HS-27A (cell line): ENCODE measurements at regions not wholly inside any gene's neighbourhood (a gene's known extent, or its start where the extent isn't known, plus 50 kb on each side); places are given as distances from the start of the nearest gene placed in this dataset.

Experiments used
- DNase-seq: peaks from one replicate; pipeline ENCODE4 v3.0.0-alpha.2; 2012; ENCODE audit warnings: low read depth, missing footprints

- DNase-seq: no peak
Observed at GRCh38 chrX:68927178-68927577, 98.4 kb downstream of the EFNB1 start.

DNA sequence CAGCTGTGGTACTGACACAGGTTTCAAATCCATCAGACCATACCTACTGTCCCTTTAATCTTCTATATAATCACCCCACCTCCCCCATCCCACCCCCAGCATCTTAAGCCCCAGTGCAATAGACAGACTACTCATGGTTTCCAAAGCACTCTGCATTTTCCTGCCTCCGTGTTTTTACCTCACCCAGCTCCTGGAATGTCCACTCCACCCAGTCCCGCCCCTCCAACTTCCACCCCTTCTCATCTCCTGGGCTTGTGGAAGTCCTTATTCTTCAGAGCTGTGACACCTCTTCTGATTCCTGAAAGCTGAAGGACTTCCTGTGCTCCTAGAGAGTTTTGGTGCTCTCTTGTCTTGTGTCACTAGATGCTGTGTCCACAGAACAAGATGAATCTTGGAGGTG lies 94.3 kb downstream of the EFNB1 start:
- DNase-seq: no peak

DNA sequence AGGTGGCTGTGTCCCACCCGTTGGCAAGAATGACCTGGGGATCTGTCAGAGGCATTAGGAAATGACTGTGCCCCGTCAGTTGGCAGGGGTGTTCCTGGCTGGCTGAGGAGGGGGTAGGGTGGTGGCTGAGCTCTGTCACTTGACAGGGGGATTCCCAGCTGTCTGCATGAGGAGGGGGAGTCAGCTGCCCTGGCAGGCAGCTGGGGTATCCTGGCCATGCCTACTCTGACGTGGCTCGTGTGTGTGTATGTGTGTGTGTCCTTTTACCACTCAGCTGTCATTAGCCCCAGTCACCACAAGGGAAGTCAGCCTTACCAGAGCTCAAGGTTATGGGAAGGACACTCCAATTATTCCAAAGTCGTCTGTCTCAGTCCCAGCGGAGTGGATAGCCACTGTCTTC lies 93.2 kb downstream of the EFNB1 start:
- DNase-seq: no peak

- no peak for DNase-seq
Observed at GRCh38 chrX:68920561-68920960, 91.7 kb downstream of the EFNB1 start.

DNA sequence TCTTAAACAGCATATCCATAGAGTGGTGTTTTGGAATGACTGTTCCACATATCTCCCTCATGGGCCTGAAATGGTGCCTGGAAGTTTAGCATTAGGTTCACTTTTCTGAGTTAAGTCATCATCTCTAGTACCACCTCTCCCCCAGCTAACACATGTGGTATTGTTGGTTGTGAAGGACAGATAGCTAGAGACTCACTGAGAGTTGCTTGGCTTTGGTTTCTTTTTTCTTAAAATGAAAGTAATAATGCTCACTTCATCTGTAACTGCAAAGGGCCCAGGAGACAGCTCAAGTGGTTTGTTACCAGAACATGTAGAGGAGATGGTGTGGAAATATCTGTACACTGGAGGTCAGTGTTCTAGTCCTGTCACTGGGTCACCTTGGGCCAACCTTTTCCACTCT lies 90.9 kb downstream of the EFNB1 start:
- no peak for DNase-seq

DNA sequence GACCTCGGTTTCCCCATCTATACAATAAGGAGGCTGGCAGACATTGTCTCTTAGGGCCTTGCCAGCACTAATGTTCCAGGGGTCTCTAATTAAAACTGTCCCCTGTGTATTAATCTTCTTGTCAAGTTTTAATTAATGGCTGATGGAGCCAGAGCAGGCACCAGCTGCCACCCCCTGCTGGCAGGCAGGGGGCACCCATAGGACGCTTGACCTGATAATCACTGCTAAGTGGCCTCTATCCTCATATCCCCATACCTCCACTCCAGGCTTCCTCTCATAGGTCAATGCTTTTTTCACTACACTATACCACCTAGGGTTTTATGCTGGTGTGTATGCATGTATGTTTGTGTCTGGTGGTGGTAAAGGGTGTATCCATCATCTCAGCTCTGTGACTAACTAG lies 89.4 kb downstream of the EFNB1 start:
- no peak for DNase-seq

GRCh38 chrX:68917799-68918198 lies 89.0 kb downstream of the EFNB1 start:
- no peak for DNase-seq

- no peak for DNase-seq
Observed at GRCh38 chrX:68916891-68917290, 88.1 kb downstream of the EFNB1 start.

- no peak for DNase-seq
Observed at GRCh38 chrX:68915778-68916177, 87.0 kb downstream of the EFNB1 start.

DNA sequence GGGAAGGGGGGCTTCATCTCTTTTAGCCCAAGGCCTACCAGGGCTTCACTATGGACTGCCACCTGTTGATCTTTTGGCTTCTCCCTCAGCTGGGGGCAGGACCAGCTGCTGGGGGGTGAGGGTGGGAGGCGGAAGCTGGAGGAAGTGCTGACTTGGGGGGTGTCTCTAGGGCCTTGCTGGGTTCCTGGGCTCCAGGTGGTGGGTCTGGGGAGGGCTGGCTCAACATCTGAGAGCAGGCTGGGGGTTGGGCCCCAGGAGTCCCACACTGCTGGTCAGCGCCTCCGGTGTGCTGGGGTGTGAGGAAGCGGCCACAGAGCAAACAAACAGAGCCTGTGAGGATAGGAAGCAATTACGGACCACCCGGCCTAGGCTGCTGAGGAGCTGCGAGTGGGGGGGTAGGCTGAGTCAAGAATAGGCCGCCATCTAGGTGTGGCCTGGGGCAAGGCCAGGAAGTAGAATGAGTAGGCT lies 85.7 kb downstream of the EFNB1 start:
- no peak for DNase-seq

- no peak for DNase-seq
Observed at GRCh38 chrX:68913249-68913547, 84.4 kb downstream of the EFNB1 start.

DNA sequence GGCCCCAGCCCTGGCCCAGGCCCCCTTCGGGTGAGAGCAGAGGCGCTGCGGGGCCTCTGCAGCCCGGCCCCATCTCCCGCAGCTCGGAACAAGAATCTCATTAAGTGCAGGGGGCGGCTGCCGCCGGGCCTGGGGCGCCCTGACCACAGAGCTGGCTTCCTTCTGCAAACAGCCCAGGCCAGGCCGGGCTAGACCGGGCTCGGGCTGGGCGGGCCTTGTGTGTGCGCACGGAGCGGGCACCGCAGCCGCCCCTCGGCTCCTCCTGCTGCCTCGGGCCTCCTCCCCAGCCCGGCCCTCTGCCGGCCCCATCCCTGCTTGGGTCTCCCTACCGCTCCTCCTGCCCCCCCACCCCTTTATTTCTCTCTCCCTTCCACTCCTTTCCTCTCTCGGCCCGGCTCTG lies 83.3 kb downstream of the EFNB1 start:
- DNase-seq: no peak

- no peak for DNase-seq
Observed at GRCh38 chrX:68910731-68911428, 82.1 kb downstream of the EFNB1 start.

DNA sequence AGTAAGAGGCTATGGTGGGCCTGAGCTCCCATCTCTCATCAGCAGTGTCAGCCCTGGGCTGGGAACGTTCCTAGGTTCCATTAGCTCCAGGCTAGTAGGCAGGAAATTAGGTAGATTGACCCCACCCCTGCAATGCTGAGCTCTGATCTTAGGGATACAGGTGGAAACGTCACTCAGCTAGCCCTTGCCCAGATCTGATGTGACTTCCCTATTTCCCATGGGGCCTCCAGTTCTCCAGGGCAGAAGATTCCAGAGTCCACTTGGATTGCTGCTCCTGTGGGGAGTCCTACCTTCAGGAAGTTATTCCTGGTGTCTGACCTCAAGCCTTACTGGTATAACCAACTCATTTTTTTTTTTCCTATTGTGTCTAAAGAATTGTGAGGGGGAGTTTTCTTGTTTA lies 81.1 kb downstream of the EFNB1 start:
- no peak for DNase-seq

GRCh38 chrX:68908071-68908470 lies 79.2 kb downstream of the EFNB1 start:
- no peak for DNase-seq

GRCh38 chrX:68902706-68903504 lies 74.1 kb downstream of the EFNB1 start:
- DNase-seq: no peak

GRCh38 chrX:68901519-68901918 lies 72.7 kb downstream of the EFNB1 start:
- no peak for DNase-seq

DNA sequence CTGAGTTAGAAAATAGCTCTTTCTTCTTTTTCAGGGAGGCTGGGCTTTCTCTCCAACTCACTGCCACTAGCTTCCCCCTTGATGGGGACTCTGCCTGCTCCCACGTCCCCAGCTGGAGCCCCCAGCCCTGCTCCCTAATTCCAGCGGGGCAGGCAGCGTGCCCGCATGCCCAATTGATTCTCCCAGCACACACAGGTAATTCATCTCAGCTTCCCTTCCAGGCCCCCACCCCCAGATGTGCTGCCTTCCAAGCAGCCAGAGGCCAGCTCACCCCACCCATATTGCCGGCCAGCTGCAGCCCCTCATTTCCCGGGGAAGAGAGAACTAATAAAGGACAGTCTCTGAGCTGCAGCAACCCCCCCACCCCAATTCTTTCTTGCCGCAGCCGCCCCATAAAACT lies 69.8 kb downstream of the EFNB1 start:
- DNase-seq: no peak

DNA sequence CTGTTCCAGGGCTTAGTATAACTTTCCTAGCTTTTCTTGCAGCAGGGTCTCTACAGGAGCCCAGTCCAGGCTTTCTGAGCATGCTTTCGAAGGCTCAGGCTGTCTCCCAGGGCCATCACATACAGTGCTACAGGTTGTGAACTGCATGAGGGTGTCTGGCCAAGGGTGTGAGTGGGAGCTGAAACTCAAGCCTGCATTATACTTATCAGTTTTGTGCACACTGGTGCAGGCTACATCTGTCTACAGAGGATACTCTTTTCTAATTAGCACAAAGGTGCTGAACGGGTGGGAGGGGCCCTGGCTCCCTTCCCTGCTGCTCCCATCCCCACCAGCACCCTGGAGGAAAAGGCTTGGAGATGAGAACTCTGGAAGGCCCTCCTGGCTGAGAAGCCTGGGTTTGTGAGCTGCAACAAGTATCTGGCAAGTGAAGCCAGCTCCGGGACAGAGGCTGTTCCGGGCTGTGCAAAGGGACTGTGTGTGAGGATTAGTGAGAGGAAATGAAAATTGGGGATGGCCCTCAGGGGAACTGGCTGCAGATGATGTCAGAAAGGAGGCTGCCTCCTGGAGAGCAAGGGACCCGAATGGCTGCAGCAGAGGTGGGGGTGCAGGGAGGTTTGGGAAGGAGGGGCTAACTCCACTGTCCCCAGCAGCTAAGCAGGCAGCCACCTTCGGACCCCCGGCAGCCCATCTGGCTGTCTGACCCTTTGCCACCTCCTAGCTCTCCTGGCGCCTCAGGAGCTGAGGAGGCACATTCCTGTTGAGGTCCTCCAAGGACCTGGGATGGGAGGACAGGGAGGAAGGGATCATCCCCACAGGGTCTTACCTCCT lies 68.5 kb downstream of the EFNB1 start:
- no peak for DNase-seq

GRCh38 chrX:68896581-68896980 lies 67.8 kb downstream of the EFNB1 start:
- no peak for DNase-seq

GRCh38 chrX:68895778-68896177 lies 67.0 kb downstream of the EFNB1 start:
- DNase-seq: no peak

- DNase-seq: no peak
Observed at GRCh38 chrX:68895341-68895755, 66.5 kb downstream of the EFNB1 start.
